ENCODE measurements at regions not wholly inside any gene's neighbourhood (a gene's known extent, or its start where the extent isn't known, plus 50 kb on each side); places are given as distances from the start of the nearest gene placed in this dataset.
A peak's percentile ranks its signal among the peaks of the same experiment; 100 is the strongest.

DNA sequence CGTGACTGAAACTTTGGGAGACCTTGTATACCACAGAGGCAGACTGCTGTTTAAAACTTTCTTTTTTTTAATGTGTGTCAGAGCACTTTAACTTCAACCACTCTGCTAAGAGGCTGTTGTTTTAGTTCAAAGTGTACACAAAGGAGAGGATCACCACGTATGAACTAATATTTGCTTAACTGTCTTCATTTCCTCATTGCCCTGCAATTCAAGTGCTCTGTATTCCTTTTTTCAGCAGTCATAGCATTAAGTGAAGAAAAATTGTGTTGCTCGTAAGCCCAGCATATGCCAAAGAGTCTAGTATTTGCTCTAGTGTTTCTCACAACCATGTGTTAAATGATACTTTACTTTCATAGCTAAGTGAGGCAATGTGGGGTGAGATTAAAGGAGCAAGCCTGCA, 63.0 kb upstream of the HHIP start (continued):
- TF ChIP-seq AHDC1 (CRISPR knock-in tag; IDR thresholded peaks at IDR 0.05; ENCODE audit: borderline replicate concordance) (peak; percentile 69; the same call in 1 of the 2 replicates), ZBTB44 (CRISPR knock-in tag; IDR thresholded peaks at IDR 0.05) (no peak), ZNF138 (CRISPR knock-in tag; IDR thresholded peaks at IDR 0.05; ENCODE audit: low read depth) (no peak), ZNF235 (CRISPR knock-in tag; IDR thresholded peaks at IDR 0.05; ENCODE audit: borderline replicate concordance) (no peak), PHF5A (CRISPR knock-in tag; IDR thresholded peaks at IDR 0.05; ENCODE audit: low read depth, unreplicated experiment) (no peak), SATB2 (CRISPR knock-in tag; IDR thresholded peaks at IDR 0.05) (no peak), HNRNPL (IDR thresholded peaks at IDR 0.05; ENCODE audit: low read depth, low read length) (no peak), RBM39 (IDR thresholded peaks at IDR 0.05; ENCODE audit: low read depth, low read length, poor library complexity, severe bottlenecking) (no peak), ZIK1 (CRISPR knock-in tag; IDR thresholded peaks at IDR 0.05; ENCODE audit: borderline replicate concordance, low read depth) (no peak), FOXA1 (IDR thresholded peaks at IDR 0.05) (no peak), FOXA1 (CRISPR knock-in tag; IDR thresholded peaks at IDR 0.05) (peak; percentile 75), ZNF572 (CRISPR knock-in tag; IDR thresholded peaks at IDR 0.05) (no peak), ZNF678 (CRISPR knock-in tag; IDR thresholded peaks at IDR 0.05) (no peak), HHEX (CRISPR knock-in tag; IDR thresholded peaks at IDR 0.05) (peak; percentile 72), ZNF101 (CRISPR knock-in tag; IDR thresholded peaks at IDR 0.05; ENCODE audit: borderline replicate concordance, low read depth) (no peak)
- TF ChIP-seq, protein P1, sequence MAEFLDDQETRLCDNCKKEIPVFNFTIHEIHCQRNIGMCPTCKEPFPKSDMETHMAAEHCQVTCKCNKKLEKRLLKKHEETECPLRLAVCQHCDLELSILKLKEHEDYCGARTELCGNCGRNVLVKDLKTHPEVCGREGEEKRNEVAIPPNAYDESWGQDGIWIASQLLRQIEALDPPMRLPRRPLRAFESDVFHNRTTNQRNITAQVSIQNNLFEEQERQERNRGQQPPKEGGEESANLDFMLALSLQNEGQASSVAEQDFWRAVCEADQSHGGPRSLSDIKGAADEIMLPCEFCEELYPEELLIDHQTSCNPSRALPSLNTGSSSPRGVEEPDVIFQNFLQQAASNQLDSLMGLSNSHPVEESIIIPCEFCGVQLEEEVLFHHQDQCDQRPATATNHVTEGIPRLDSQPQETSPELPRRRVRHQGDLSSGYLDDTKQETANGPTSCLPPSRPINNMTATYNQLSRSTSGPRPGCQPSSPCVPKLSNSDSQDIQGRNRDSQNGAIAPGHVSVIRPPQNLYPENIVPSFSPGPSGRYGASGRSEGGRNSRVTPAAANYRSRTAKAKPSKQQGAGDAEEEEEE (CRISPR knock-in tag; IDR thresholded peaks at IDR 0.05; ENCODE audit: borderline replicate concordance) = no peak
- TF ChIP-seq, protein P2, sequence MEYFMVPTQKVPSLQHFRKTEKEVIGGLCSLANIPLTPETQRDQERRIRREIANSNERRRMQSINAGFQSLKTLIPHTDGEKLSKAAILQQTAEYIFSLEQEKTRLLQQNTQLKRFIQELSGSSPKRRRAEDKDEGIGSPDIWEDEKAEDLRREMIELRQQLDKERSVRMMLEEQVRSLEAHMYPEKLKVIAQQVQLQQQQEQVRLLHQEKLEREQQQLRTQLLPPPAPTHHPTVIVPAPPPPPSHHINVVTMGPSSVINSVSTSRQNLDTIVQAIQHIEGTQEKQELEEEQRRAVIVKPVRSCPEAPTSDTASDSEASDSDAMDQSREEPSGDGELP (IDR thresholded peaks at IDR 0.05; ENCODE audit: borderline replicate concordance, low read depth) = no peak
